H1 (cell line): ENCODE measurements at regions not wholly inside any gene's neighbourhood (a gene's known extent, or its start where the extent isn't known, plus 50 kb on each side); places are given as distances from the start of the nearest gene placed in this dataset.

ENCODE experiments used
- CTCF ChIA-PET: fragments of 300-600 bp; sonication (Branson Sonifier 250); formaldehyde crosslinking; loops from one replicate; lab custom pipeline; 2021; ENCODE audit not compliant: partially characterized antibody; lab: Charles Lee
- POLR2A ChIA-PET: fragments of 300-600 bp; sonication (Branson Sonifier 250); formaldehyde crosslinking; loops from one replicate; lab custom pipeline; 2021; ENCODE audit warnings: inconsistent platforms; ENCODE audit not compliant: partially characterized antibody; lab: Charles Lee
- DNase-seq, 2 experiments: peaks; one replicate each; pipeline versions ENCODE4 v3.0.0 to v3.0.0-alpha.2; 2010 to 2022; ENCODE audit warnings: low spot score in 2 of 2, low read depth in 1 of 2, mixed read lengths in 1 of 2
- FAIRE-seq: peaks from 2 replicates; lab custom pipeline; 2011; peaks lifted over from hg19 to GRCh38; lab: Jason Lieb, UNC
- H2AFZ ChIP-seq: 2 replicates; pipeline ENCODE4 v1.8.1; 2012; ENCODE audit warnings: low read length, inconsistent platforms
- H2AK5ac ChIP-seq: 2 replicates; pipeline ENCODE4 v1.6.1; 2013; ENCODE audit warnings: low read depth, low read length
- H2BK120ac ChIP-seq: replicated peaks from 2 replicates; pipeline ENCODE3; 2013; ENCODE audit warnings: low read depth, low read length, inconsistent platforms
- H2BK12ac ChIP-seq: 2 replicates; pipeline ENCODE4 v1.6.1; 2013; ENCODE audit warnings: low read depth, low read length
- H2BK15ac ChIP-seq: 2 replicates; pipeline ENCODE4 v1.6.1; 2013; ENCODE audit warnings: low read length
- H2BK20ac ChIP-seq: 2 replicates; pipeline ENCODE4 v1.6.1; 2013; ENCODE audit warnings: low read length
- H2BK5ac ChIP-seq: 2 replicates; pipeline ENCODE4 v1.6.1; 2013; ENCODE audit warnings: low read depth, low read length
- H3K14ac ChIP-seq: 2 replicates; pipeline ENCODE4 v1.6.1; 2013; ENCODE audit warnings: inconsistent platforms; ENCODE audit not compliant: insufficient read length
- H3K18ac ChIP-seq: 2 replicates; pipeline ENCODE4 v1.6.1; 2013; ENCODE audit warnings: low read length; ENCODE audit errors: extremely low read depth
- H3K23ac ChIP-seq: 2 replicates; pipeline ENCODE4 v1.6.1; 2013; ENCODE audit warnings: inconsistent platforms; ENCODE audit not compliant: insufficient read length
- H3K23me2 ChIP-seq: 2 replicates; pipeline ENCODE4 v1.6.1; 2013; ENCODE audit warnings: low read depth, low read length
- H3K27ac ChIP-seq: 2 replicates; pipeline ENCODE4 v1.6.1; 2011; ENCODE audit warnings: low read depth, low read length, inconsistent platforms
- H3K27me3 ChIP-seq, 4 experiments: replicated peaks in 1 of 4; 1 replicate in 1 of 4; 2 replicates in 3 of 4; pipeline versions ENCODE4 v1.6.1 to v1.8.1; 2011 to 2013; ENCODE audit warnings: low read length in 3 of 4, mild to moderate bottlenecking in 3 of 4, inconsistent platforms in 2 of 4, mixed read lengths in 2 of 4, moderate library complexity in 1 of 4; ENCODE audit not compliant: control insufficient read depth in 3 of 4, insufficient read depth in 3 of 4; ENCODE audit errors: extremely low read depth in 1 of 4
- H3K36me3 ChIP-seq, 4 experiments: 2 replicates each; pipeline versions ENCODE4 v1.6.1 to v1.8.1; 2011 to 2013; ENCODE audit warnings: mild to moderate bottlenecking in 4 of 4, low read length in 3 of 4, moderate library complexity in 2 of 4, control low read depth in 1 of 4, inconsistent platforms in 1 of 4; ENCODE audit not compliant: insufficient read depth in 4 of 4, control insufficient read depth in 2 of 4
- H3K4ac ChIP-seq: replicated peaks from 2 replicates; pipeline ENCODE3; 2013; ENCODE audit warnings: low read length, low read depth, mixed read lengths, inconsistent platforms; ENCODE audit not compliant: insufficient read length
- H3K4me1 ChIP-seq, 4 experiments: replicated peaks in 1 of 4; 1 replicate in 1 of 4; 2 replicates in 3 of 4; pipeline versions ENCODE4 v1.6.1 to v1.8.1; 2011 to 2013; ENCODE audit warnings: low read length in 3 of 4, inconsistent platforms in 2 of 4, mixed read lengths in 1 of 4; ENCODE audit not compliant: insufficient read depth in 4 of 4, control insufficient read depth in 3 of 4
- H3K4me2 ChIP-seq, 2 experiments: 2 replicates each; pipeline versions ENCODE4 v1.6.1 to v1.8.1; 2011 to 2013; ENCODE audit warnings: low read depth in 2 of 2, low read length in 2 of 2, control low read depth in 1 of 2, inconsistent platforms in 1 of 2, mild to moderate bottlenecking in 1 of 2; ENCODE audit not compliant: insufficient read depth in 1 of 2
- H3K4me3 ChIP-seq, 4 experiments: fragments of 200-600, 300-600 bp in 1 of 4; sonication (generic), shearing (Covaris generic), sonication (Bioruptor Twin) in 1 of 4; 2 replicates each; pipeline versions ENCODE4 v1.5.1 to v1.8.1; 2011 to 2016; ENCODE audit warnings: low read length in 4 of 4, low read depth in 3 of 4, control low read depth in 2 of 4, inconsistent platforms in 2 of 4, mild to moderate bottlenecking in 2 of 4, mixed read lengths in 1 of 4, moderate library complexity in 1 of 4; ENCODE audit not compliant: insufficient read depth in 2 of 4; ENCODE audit errors: extremely low read depth in 1 of 4
- H3K56ac ChIP-seq: replicated peaks from 2 replicates; pipeline ENCODE3; 2013; ENCODE audit warnings: low read depth, mild to moderate bottlenecking, mixed read lengths, low read length, inconsistent platforms; ENCODE audit not compliant: insufficient read length
- H3K79me1 ChIP-seq: 2 replicates; pipeline ENCODE4 v1.6.1; 2013; ENCODE audit warnings: low read depth, low read length, control low read depth
- H3K79me2 ChIP-seq, 2 experiments: 2 replicates each; pipeline versions ENCODE4 v1.6.1 to v1.8.1; 2012 to 2013; ENCODE audit warnings: low read length in 2 of 2, mild to moderate bottlenecking in 2 of 2, inconsistent platforms in 1 of 2; ENCODE audit not compliant: insufficient read depth in 2 of 2, control insufficient read depth in 1 of 2
- H3K9ac ChIP-seq, 4 experiments: replicated peaks in 1 of 4; 1 replicate in 1 of 4; 2 replicates in 3 of 4; pipeline versions ENCODE4 v1.6.1 to v1.8.1; 2011 to 2013; ENCODE audit warnings: low read depth in 3 of 4, low read length in 3 of 4, control low read depth in 2 of 4, mild to moderate bottlenecking in 2 of 4, moderate library complexity in 2 of 4, inconsistent platforms in 1 of 4; ENCODE audit errors: extremely low read depth in 1 of 4
- H3K9me3 ChIP-seq, 2 experiments: 2 replicates each; pipeline versions ENCODE4 v1.6.1 to v1.8.1; 2012 to 2013; ENCODE audit warnings: mild to moderate bottlenecking in 2 of 2, moderate library complexity in 2 of 2, control low read depth in 1 of 2, inconsistent platforms in 1 of 2, low read depth in 1 of 2, low read length in 1 of 2, mixed read lengths in 1 of 2; ENCODE audit not compliant: insufficient read depth in 2 of 2
- H4K20me1 ChIP-seq, 2 experiments: replicated peaks in 1 of 2; 2 replicates each; pipeline versions ENCODE3 to v1.8.1; 2011 to 2013; ENCODE audit warnings: inconsistent platforms in 2 of 2, low read length in 2 of 2, mild to moderate bottlenecking in 1 of 2; ENCODE audit not compliant: insufficient read depth in 2 of 2, control insufficient read depth in 1 of 2
- H4K5ac ChIP-seq: 2 replicates; pipeline ENCODE4 v1.6.1; 2013; ENCODE audit warnings: low read length, low read depth, mixed read lengths, inconsistent platforms; ENCODE audit not compliant: insufficient read length
- H4K8ac ChIP-seq: 2 replicates; pipeline ENCODE4 v1.8.0; 2013; ENCODE audit warnings: mild to moderate bottlenecking, moderate library complexity, low read length, inconsistent platforms; ENCODE audit not compliant: insufficient read depth; ENCODE audit errors: extremely low read depth
- H4K91ac ChIP-seq: replicated peaks from 2 replicates; pipeline ENCODE3; 2013; ENCODE audit warnings: low read length, mixed read lengths, inconsistent platforms; ENCODE audit not compliant: insufficient read length
- BACH1 ChIP-seq: IDR thresholded peaks from 2 replicates; pipeline ENCODE4 v1.6.1; 2012; ENCODE audit warnings: low read length, improper control_type of control experiment
- BRCA1 ChIP-seq: IDR thresholded peaks from 2 replicates; pipeline ENCODE4 v1.6.1; 2012; ENCODE audit warnings: low read depth, low read length, improper control_type of control experiment
- CBX8 ChIP-seq: fragments of 300-800, 300-1000 bp; sonication (generic); IDR thresholded peaks from 2 replicates; pipeline ENCODE4 v1.7.1; 2016; ENCODE audit warnings: low read depth, low read length, borderline replicate concordance
- EGR1 ChIP-seq: IDR thresholded peaks from 2 replicates; pipeline ENCODE4 v1.6.1; 2011; ENCODE audit warnings: low read depth, low read length, borderline replicate concordance
- JUN ChIP-seq: IDR thresholded peaks from 2 replicates; pipeline ENCODE4 v1.6.1; 2011; ENCODE audit warnings: low read depth, mild to moderate bottlenecking, improper control_type of control experiment, low read length
- JUND ChIP-seq: IDR thresholded peaks from 2 replicates; pipeline ENCODE4 v1.6.1; 2011; ENCODE audit warnings: mild to moderate bottlenecking, improper control_type of control experiment, low read length
- NANOG ChIP-seq: IDR thresholded peaks from 2 replicates; pipeline ENCODE4 v1.6.1; 2011; ENCODE audit warnings: low read length, low read depth, mild to moderate bottlenecking, inconsistent platforms; ENCODE audit not compliant: insufficient read depth, poor library complexity, severe bottlenecking
- PHF8 ChIP-seq: fragments of 200-600 bp; sonication (generic); conservative IDR thresholded peaks from 2 replicates; pipeline ENCODE4 v1.7.1; 2012; ENCODE audit warnings: low read depth, mild to moderate bottlenecking, inconsistent platforms, low read length, moderate library complexity
- RAD21 ChIP-seq, 2 experiments: IDR thresholded peaks in 1 of 2; conservative IDR thresholded peaks in 1 of 2; 2 replicates each; pipeline ENCODE4 v1.6.1; 2011; ENCODE audit warnings: low read depth in 2 of 2, low read length in 2 of 2, improper control_type of control experiment in 1 of 2, inconsistent platforms in 1 of 2, mild to moderate bottlenecking in 1 of 2, moderate library complexity in 1 of 2
- RNF2 ChIP-seq: fragments of 200-900, 300-1000 bp; sonication (generic); IDR thresholded peaks from 2 replicates; pipeline ENCODE4 v1.7.1; 2016; ENCODE audit warnings: borderline replicate concordance, low read depth, mild to moderate bottlenecking, antibody characterized with exemption, low read length; ENCODE audit not compliant: poor library complexity, severe bottlenecking; ENCODE audit errors: missing control alignments
- SAP30 ChIP-seq: fragments of 300-600 bp; sonication (generic); IDR thresholded peaks from 2 replicates; pipeline ENCODE4 v1.7.1; 2012; ENCODE audit warnings: low read length, moderate library complexity, mild to moderate bottlenecking, inconsistent platforms; ENCODE audit not compliant: insufficient read depth, insufficient replicate concordance
- SP1 ChIP-seq: IDR thresholded peaks from 2 replicates; pipeline ENCODE4 v1.6.1; 2011; ENCODE audit warnings: low read depth, low read length
- TAF1 ChIP-seq: IDR thresholded peaks from 2 replicates; pipeline ENCODE4 v1.6.1; 2011; ENCODE audit warnings: mild to moderate bottlenecking, low read depth, low read length
- TBP ChIP-seq: IDR thresholded peaks from 2 replicates; pipeline ENCODE4 v1.6.1; 2011; ENCODE audit warnings: low read depth, low read length, improper control_type of control experiment
- TCF12 ChIP-seq: IDR thresholded peaks from 2 replicates; pipeline ENCODE4 v1.6.1; 2011; ENCODE audit warnings: low read depth, mild to moderate bottlenecking, low read length
- WGBS, 2 experiments: shearing (Covaris generic) in 1 of 2; methylation state at CpG; one replicate each; pipeline versions ENCODE4 v1.1.6 to v1.1.7; 2013 to 2015; ENCODE audit warnings: low lambda C conversion rate in 2 of 2, mixed read lengths in 2 of 2, inconsistent platforms in 1 of 2, low coverage in 1 of 2, missing lambda C conversion rate in 1 of 2; ENCODE audit not compliant: insufficient replicate concordance in 2 of 2, insufficient coverage in 1 of 2, insufficient read length in 1 of 2; ENCODE audit errors: extremely low coverage in 1 of 2, missing lambda C conversion rate in 1 of 2; 5-methylcytosine and 5-hydroxymethylcytosine counted together

DNA sequence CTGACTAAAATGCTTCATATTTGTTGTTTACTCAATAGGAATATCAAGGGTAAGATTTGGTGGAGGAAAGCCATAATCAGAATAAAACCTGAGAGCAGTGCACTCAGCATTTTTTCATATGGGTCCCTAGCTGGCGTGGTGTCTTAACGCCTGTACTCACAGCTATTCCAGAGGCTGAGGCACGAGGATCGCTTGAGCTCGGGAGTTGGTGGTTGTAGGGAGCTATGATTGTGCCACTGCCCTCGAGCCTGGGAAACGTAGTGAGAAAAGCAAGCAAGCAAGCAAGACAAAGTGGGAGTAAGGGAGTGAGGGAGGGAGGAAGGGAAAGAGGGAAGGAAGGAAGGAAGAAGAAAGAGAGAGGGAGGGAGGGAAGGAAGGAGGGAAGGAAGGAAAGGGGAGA is 242.5 kb downstream of the OR4C45 start:
- H3K56ac ChIP-seq: no peak overlapping the region
- H3K9ac ChIP-seq: no peak overlapping the region
- no peak overlapping the region for H3K4me2 ChIP-seq
- TF ChIP-seq EGR1 (no peak), TAF1 (no peak), CBX8 (no peak), SP1 (no peak), TCF12 (no peak), JUN (no peak), BACH1 (no peak), BRCA1 (no peak), PHF8 (no peak), SAP30 (no peak), RNF2 (no peak), NANOG (no peak), JUND (no peak), TBP (no peak), RAD21 (IDR thresholded peaks at IDR 0.05 in 1 of 2, conservative IDR thresholded peaks at IDR 0.05 in 1 of 2; ENCODE audit: low read depth in 2 of 2, low read length in 2 of 2) (no peak)
- H3K36me3 ChIP-seq: no peaks in the 10 kb centered on the region; a peak in 1 of 8 replicates
- H3K4me1 ChIP-seq: no peaks in the 10 kb centered on the region
- peaks cover 55 to 74% of the 10 kb centered on the region in 2 experiments for H3K9me3 ChIP-seq
- no peak overlapping the region for H2BK20ac ChIP-seq
- H4K20me1 ChIP-seq: no peaks in the 10 kb centered on the region
- no peak overlapping the region for H3K14ac ChIP-seq
- H3K23me2 ChIP-seq: no peaks in the 10 kb centered on the region
- no peaks in the 10 kb centered on the region for H3K79me2 ChIP-seq
- no peak overlapping the region for H2BK120ac ChIP-seq
- no peak overlapping the region for H3K23ac ChIP-seq
- H3K18ac ChIP-seq: no peak overlapping the region
- H3K4me3 ChIP-seq: no peak overlapping the region
- H3K27me3 ChIP-seq: no peaks in the 10 kb centered on the region
- H2BK5ac ChIP-seq: no peak overlapping the region
- WGBS, 2 experiments: 78% methylated on average over 7 of the region's 7 CpGs; no CpG with 5 or more reads in 1 of the 2 experiments
- no peak overlapping the region for H3K4ac ChIP-seq
- H2BK12ac ChIP-seq: no peak overlapping the region
- no peak overlapping the region for H4K8ac ChIP-seq
- no peak overlapping the region for H2AK5ac ChIP-seq
- H3K79me1 ChIP-seq: no peaks in the 10 kb centered on the region
- H2BK15ac ChIP-seq: no peak overlapping the region
- no peak overlapping the region for H4K5ac ChIP-seq
- H4K91ac ChIP-seq: no peak overlapping the region
- H3K27ac ChIP-seq: no peak overlapping the region
- ChIA-PET POLR2A (no interaction called here), CTCF (no interaction called here)
- no peak for FAIRE-seq
- H2AFZ ChIP-seq: no peak overlapping the region
- no peak for DNase-seq
